A549 (cell line): ENCODE measurements at regions not wholly inside any gene's neighbourhood (a gene's known extent, or its start where the extent isn't known, plus 50 kb on each side); places are given as distances from the start of the nearest gene placed in this dataset.

Experiments used
- ATAC-seq, 2 experiments: fragments of 200-7000 bp in 1 of 2; fragments of >200 bp in 1 of 2; cut with Nextera tagmentation in 1 of 2; cut with Tn5 transposase in 1 of 2; 3 replicates each; pipeline versions ENCODE4 v1.8.0 to v1.9.1; 2018 to 2020; ENCODE audit warnings: mild to moderate bottlenecking in 1 of 2, moderate library complexity in 1 of 2
- CTCF ChIA-PET: fragments of 300-600 bp; sonication (Branson Sonifier 250); formaldehyde crosslinking; extraction: SDS; loops from one replicate; lab custom pipeline; 2021; ENCODE audit warnings: antibody characterized with exemption, inconsistent platforms; lab: Yijun Ruan, JAX
- POLR2A ChIA-PET: fragments of 350-600 bp; formaldehyde crosslinking; extraction: SDS; loops from one replicate; lab custom pipeline; 2021; ENCODE audit warnings: antibody characterized with exemption, inconsistent platforms; lab: Yijun Ruan, JAX
- DNase-seq, 2 experiments: peaks; one replicate each; pipeline versions ENCODE4 v3.0.0 to v3.0.0-alpha.2; 2011 to 2016; ENCODE audit warnings: low read depth in 1 of 2, low spot score in 1 of 2
- FAIRE-seq: peaks from 2 replicates; lab custom pipeline; 2011; peaks lifted over from hg19 to GRCh38; lab: Jason Lieb, UNC
- H3K27ac ChIP-seq, 2 experiments: fragments of >200 bp; sonication (Bioruptor Twin); formaldehyde crosslinking; 3 replicates each; pipeline ENCODE4 v1.5.1; 2016 to 2017
- H3K4me1 ChIP-seq: fragments of >200 bp; sonication (Bioruptor Twin); formaldehyde crosslinking; 3 replicates; pipeline ENCODE4 v1.6.1; 2016
- H3K4me2 ChIP-seq: fragments of >200 bp; sonication (Bioruptor Twin); formaldehyde crosslinking; 3 replicates; pipeline ENCODE4 v1.6.1; 2016
- H3K4me3 ChIP-seq: fragments of >200 bp; sonication (Bioruptor Twin); formaldehyde crosslinking; 3 replicates; pipeline ENCODE4 v1.5.1; 2016
- H3K9me3 ChIP-seq: fragments of >200 bp; sonication (Bioruptor Twin); formaldehyde crosslinking; 3 replicates; pipeline ENCODE4 v1.6.1; 2016
- BHLHE40 ChIP-seq: IDR thresholded peaks from 2 replicates; pipeline ENCODE4 v1.6.1; 2012; ENCODE audit warnings: low read depth, low read length, inconsistent platforms
- CEBPB ChIP-seq, 2 experiments: fragments of >200 bp in 1 of 2; sonication (Bioruptor Twin) in 1 of 2; formaldehyde crosslinking in 1 of 2; IDR thresholded peaks; 2 replicates each; pipeline ENCODE4 v1.6.1; 2012 to 2016
- EHF ChIP-seq: fragments of 250-450 bp; sonication (Bioruptor Pico); IDR thresholded peaks from 2 replicates; pipeline ENCODE4 v1.5.0; 2020; ENCODE audit warnings: mild to moderate bottlenecking
- EP300 ChIP-seq, 2 experiments: fragments of >200 bp; sonication (Bioruptor Twin); formaldehyde crosslinking; IDR thresholded peaks; 2 replicates in 1 of 2; 3 replicates in 1 of 2; pipeline ENCODE4 v1.6.1; 2016 to 2017
- FOXS1 ChIP-seq: fragments of 250-450 bp; sonication (Bioruptor Pico); IDR thresholded peaks from 2 replicates; pipeline ENCODE4 v1.5.0; 2020; ENCODE audit warnings: mild to moderate bottlenecking, moderate library complexity
- HOXB13 ChIP-seq: fragments of 250-450 bp; sonication (Bioruptor Pico); IDR thresholded peaks from 2 replicates; pipeline ENCODE4 v1.5.0; 2020; ENCODE audit warnings: low read depth, mild to moderate bottlenecking, moderate library complexity
- JUN ChIP-seq, 2 experiments: fragments of >200 bp; sonication (Bioruptor Twin); formaldehyde crosslinking; IDR thresholded peaks; 2 replicates in 1 of 2; 3 replicates in 1 of 2; pipeline ENCODE4 v1.6.1; 2016 to 2017
- KDM5A ChIP-seq: fragments of 200-600 bp; sonication (generic); IDR thresholded peaks from 2 replicates; pipeline ENCODE4 v1.6.1; 2016; ENCODE audit warnings: antibody characterized with exemption, mild to moderate bottlenecking
- MAZ ChIP-seq: fragments of 150-350 bp; IDR thresholded peaks from 2 replicates; pipeline ENCODE4 v1.6.1; 2014; ENCODE audit warnings: antibody characterized with exemption, low read depth, low read length, borderline replicate concordance
- PHF8 ChIP-seq: fragments of 200-600 bp; sonication (generic); IDR thresholded peaks from 2 replicates; pipeline ENCODE4 v1.6.1; 2016; ENCODE audit warnings: low read depth, mild to moderate bottlenecking, antibody characterized with exemption, moderate library complexity, borderline replicate concordance
- SMC3 ChIP-seq: fragments of >200 bp; sonication (Bioruptor Twin); formaldehyde crosslinking; IDR thresholded peaks from 3 replicates; pipeline ENCODE4 v1.6.1; 2018; ENCODE audit warnings: inconsistent platforms
- ZNF302 ChIP-seq: fragments of 250-450 bp; sonication (Bioruptor Pico); IDR thresholded peaks from 2 replicates; pipeline ENCODE4 v1.9.0; 2021; ENCODE audit warnings: inconsistent platforms, mild to moderate bottlenecking, moderate library complexity
- ZSCAN20 ChIP-seq: fragments of 250-450 bp; sonication (Bioruptor Pico); IDR thresholded peaks from 2 replicates; pipeline ENCODE4 v1.8.0; 2022; ENCODE audit warnings: mild to moderate bottlenecking, moderate library complexity
- WGBS: methylation state at CpG from one replicate; pipeline ENCODE4 v1.1.6; 2017; ENCODE audit errors: missing lambda C conversion rate; 5-methylcytosine and 5-hydroxymethylcytosine counted together
- TF ChIP-seq, protein P1 (sequence below): fragments of >200 bp; sonication (Bioruptor Twin); formaldehyde crosslinking; IDR thresholded peaks from 3 replicates; pipeline ENCODE4 v1.6.1; 2016
- TF ChIP-seq, protein P2 (sequence below): fragments of >200 bp; sonication (Bioruptor Twin); formaldehyde crosslinking; IDR thresholded peaks from 3 replicates; pipeline ENCODE4 v1.5.1; 2016
- TF ChIP-seq, protein P3 (sequence below): fragments of 450-650 bp; IDR thresholded peaks from 2 replicates; pipeline ENCODE4 v1.6.1; 2014; ENCODE audit warnings: antibody characterized with exemption
- TF ChIP-seq, protein P4 (sequence below): fragments of 200-600 bp; sonication (generic); IDR thresholded peaks from 2 replicates; pipeline ENCODE4 v1.6.1; 2016; ENCODE audit warnings: antibody characterized with exemption, mild to moderate bottlenecking, moderate library complexity
- TF ChIP-seq, protein P5 (sequence below): IDR thresholded peaks from 2 replicates; pipeline ENCODE4 v1.6.1; 2012
- TF ChIP-seq, protein P6 (sequence below): fragments of 250-450 bp; sonication (Bioruptor Pico); IDR thresholded peaks from 2 replicates; pipeline ENCODE4 v1.5.0; 2021; ENCODE audit warnings: mild to moderate bottlenecking, moderate library complexity, borderline replicate concordance

DNA sequence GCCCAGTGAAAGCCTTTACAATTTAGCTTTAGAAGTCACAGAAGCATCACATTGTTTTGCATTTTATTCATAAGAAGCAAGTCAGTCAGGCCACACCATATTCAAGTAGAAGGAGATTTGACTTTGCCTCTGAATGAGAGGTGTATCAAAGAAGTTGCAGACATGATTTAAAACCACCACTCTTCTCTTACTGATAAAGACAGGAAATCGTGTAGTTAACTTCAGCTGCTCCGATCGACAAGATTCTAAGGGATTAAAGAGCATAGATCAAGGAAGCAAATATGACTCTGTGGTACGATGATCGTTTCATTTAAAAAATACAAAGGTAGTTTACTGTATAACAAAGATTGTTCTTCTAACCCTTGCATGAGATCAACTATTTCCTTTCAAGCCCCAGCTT, 328.0 kb upstream of the PPP1R2C start:
- ATAC-seq (no peak), DNase-seq (no peak)
- no peak overlapping the region for H3K4me3 ChIP-seq
- CTCF ChIA-PET = no interaction called here
- TF ChIP-seq PHF8 = no peak
- TF ChIP-seq CEBPB (IDR thresholded peaks at IDR 0.05) = no peak
- TF ChIP-seq, protein P1, sequence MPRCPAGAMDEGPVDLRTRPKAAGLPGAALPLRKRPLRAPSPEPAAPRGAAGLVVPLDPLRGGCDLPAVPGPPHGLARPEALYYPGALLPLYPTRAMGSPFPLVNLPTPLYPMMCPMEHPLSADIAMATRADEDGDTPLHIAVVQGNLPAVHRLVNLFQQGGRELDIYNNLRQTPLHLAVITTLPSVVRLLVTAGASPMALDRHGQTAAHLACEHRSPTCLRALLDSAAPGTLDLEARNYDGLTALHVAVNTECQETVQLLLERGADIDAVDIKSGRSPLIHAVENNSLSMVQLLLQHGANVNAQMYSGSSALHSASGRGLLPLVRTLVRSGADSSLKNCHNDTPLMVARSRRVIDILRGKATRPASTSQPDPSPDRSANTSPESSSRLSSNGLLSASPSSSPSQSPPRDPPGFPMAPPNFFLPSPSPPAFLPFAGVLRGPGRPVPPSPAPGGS = no peak
- TF ChIP-seq ZNF302 (CRISPR knock-in tag) = no peak
- no peak for TF ChIP-seq EP300 (IDR thresholded peaks at IDR 0.05)
- TF ChIP-seq SMC3 = no peak
- no peak for TF ChIP-seq EHF (CRISPR knock-in tag)
- TF ChIP-seq, protein P2, sequence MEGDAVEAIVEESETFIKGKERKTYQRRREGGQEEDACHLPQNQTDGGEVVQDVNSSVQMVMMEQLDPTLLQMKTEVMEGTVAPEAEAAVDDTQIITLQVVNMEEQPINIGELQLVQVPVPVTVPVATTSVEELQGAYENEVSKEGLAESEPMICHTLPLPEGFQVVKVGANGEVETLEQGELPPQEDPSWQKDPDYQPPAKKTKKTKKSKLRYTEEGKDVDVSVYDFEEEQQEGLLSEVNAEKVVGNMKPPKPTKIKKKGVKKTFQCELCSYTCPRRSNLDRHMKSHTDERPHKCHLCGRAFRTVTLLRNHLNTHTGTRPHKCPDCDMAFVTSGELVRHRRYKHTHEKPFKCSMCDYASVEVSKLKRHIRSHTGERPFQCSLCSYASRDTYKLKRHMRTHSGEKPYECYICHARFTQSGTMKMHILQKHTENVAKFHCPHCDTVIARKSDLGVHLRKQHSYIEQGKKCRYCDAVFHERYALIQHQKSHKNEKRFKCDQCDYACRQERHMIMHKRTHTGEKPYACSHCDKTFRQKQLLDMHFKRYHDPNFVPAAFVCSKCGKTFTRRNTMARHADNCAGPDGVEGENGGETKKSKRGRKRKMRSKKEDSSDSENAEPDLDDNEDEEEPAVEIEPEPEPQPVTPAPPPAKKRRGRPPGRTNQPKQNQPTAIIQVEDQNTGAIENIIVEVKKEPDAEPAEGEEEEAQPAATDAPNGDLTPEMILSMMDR = no peak
- TF ChIP-seq, protein P3, sequence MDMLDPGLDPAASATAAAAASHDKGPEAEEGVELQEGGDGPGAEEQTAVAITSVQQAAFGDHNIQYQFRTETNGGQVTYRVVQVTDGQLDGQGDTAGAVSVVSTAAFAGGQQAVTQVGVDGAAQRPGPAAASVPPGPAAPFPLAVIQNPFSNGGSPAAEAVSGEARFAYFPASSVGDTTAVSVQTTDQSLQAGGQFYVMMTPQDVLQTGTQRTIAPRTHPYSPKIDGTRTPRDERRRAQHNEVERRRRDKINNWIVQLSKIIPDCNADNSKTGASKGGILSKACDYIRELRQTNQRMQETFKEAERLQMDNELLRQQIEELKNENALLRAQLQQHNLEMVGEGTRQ = no peak
- no peak for TF ChIP-seq JUN (IDR thresholded peaks at IDR 0.05)
- TF ChIP-seq, protein P4, sequence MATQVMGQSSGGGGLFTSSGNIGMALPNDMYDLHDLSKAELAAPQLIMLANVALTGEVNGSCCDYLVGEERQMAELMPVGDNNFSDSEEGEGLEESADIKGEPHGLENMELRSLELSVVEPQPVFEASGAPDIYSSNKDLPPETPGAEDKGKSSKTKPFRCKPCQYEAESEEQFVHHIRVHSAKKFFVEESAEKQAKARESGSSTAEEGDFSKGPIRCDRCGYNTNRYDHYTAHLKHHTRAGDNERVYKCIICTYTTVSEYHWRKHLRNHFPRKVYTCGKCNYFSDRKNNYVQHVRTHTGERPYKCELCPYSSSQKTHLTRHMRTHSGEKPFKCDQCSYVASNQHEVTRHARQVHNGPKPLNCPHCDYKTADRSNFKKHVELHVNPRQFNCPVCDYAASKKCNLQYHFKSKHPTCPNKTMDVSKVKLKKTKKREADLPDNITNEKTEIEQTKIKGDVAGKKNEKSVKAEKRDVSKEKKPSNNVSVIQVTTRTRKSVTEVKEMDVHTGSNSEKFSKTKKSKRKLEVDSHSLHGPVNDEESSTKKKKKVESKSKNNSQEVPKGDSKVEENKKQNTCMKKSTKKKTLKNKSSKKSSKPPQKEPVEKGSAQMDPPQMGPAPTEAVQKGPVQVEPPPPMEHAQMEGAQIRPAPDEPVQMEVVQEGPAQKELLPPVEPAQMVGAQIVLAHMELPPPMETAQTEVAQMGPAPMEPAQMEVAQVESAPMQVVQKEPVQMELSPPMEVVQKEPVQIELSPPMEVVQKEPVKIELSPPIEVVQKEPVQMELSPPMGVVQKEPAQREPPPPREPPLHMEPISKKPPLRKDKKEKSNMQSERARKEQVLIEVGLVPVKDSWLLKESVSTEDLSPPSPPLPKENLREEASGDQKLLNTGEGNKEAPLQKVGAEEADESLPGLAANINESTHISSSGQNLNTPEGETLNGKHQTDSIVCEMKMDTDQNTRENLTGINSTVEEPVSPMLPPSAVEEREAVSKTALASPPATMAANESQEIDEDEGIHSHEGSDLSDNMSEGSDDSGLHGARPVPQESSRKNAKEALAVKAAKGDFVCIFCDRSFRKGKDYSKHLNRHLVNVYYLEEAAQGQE = no peak
- TF ChIP-seq MAZ = no peak
- no peak for TF ChIP-seq BHLHE40
- TF ChIP-seq, all 56 proteins: peak for 0
- Histone ChIP-seq H3K27ac (no peak overlapping the region), H3K9me3 (no peaks in the 10 kb centered on the region), H3K4me1 (no peaks in the 10 kb centered on the region), H3K4me2 (no peak overlapping the region)
- POLR2A ChIA-PET = no interaction called here
- FAIRE-seq = no peak
- WGBS = 44% methylated on average over 5 of the region's 5 CpGs

DNA sequence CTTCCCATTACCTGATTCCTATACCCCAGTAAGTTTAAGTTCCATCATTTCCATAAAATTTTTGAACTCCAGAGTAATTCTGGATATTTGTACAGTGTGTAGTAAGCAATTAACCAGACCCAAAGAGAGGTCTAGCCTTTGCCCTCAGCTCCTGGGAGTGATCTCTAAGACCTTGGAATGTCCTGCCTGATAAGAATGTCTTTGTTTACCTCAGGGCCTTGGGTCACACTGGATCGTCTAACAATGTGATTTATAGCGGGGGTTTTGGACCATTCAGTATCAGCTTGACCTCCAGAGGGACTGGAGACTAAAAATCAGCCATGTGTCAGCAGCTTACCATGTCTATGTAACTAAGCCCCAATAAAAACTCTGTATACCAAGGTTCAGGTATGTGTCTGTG, 330.9 kb upstream of the PPP1R2C start:
- no peak for DNase-seq
- ATAC-seq = no peak
- H3K9me3 ChIP-seq = no peaks in the 10 kb centered on the region
- H3K4me3 ChIP-seq = no peak overlapping the region
- TF ChIP-seq ZSCAN20 (no peak), FOXS1 (CRISPR knock-in tag) (no peak), HOXB13 (no peak), KDM5A (no peak)
- TF ChIP-seq, protein P5, sequence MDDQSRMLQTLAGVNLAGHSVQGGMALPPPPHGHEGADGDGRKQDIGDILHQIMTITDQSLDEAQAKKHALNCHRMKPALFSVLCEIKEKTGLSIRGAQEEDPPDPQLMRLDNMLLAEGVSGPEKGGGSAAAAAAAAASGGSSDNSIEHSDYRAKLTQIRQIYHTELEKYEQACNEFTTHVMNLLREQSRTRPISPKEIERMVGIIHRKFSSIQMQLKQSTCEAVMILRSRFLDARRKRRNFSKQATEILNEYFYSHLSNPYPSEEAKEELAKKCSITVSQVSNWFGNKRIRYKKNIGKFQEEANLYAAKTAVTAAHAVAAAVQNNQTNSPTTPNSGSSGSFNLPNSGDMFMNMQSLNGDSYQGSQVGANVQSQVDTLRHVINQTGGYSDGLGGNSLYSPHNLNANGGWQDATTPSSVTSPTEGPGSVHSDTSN = no peak
- TF ChIP-seq, protein P6, sequence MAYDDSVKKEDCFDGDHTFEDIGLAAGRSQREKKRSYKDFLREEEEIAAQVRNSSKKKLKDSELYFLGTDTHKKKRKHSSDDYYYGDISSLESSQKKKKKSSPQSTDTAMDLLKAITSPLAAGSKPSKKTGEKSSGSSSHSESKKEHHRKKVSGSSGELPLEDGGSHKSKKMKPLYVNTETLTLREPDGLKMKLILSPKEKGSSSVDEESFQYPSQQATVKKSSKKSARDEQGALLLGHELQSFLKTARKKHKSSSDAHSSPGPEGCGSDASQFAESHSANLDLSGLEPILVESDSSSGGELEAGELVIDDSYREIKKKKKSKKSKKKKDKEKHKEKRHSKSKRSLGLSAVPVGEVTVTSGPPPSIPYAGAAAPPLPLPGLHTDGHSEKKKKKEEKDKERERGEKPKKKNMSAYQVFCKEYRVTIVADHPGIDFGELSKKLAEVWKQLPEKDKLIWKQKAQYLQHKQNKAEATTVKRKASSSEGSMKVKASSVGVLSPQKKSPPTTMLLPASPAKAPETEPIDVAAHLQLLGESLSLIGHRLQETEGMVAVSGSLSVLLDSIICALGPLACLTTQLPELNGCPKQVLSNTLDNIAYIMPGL (CRISPR knock-in tag) = no peak
- TF ChIP-seq, protein P2 = no peak
- TF ChIP-seq, protein P4 = no peak
- CTCF ChIA-PET = no interaction called here
- H3K27ac ChIP-seq = no peak overlapping the region
- FAIRE-seq = no peak
- H3K4me1 ChIP-seq = no peaks in the 10 kb centered on the region
- H3K4me2 ChIP-seq = no peak overlapping the region
- 0% methylated on average over 1 of the region's 2 CpGs for WGBS
- POLR2A ChIA-PET = no interaction called here
